Smooth muscle cell (in vitro differentiated cells): ENCODE measurements at regions not wholly inside any gene's neighbourhood (a gene's known extent, or its start where the extent isn't known, plus 50 kb on each side); places are given as distances from the start of the nearest gene placed in this dataset.
"Not testable (repeated sequence)": the region's sequence is repeated elsewhere in the genome, so short reads cannot be mapped to it uniquely, and the experiment has no call there.

Source experiments
- DNase-seq: peaks from one replicate; lab custom pipeline; 2025; ENCODE audit not compliant: unreplicated experiment; lab: John Stamatoyannopoulos, UW
- H2AFZ ChIP-seq: fragments of 200-600 bp; sonication (generic); 2 replicates; pipeline ENCODE4 v1.6.0; 2016; ENCODE audit warnings: antibody characterized with exemption, low read depth, mild to moderate bottlenecking
- H3F3A ChIP-seq: fragments of 200-600 bp; sonication (generic); 2 replicates; pipeline ENCODE4 v1.6.0; 2017; ENCODE audit warnings: antibody characterized with exemption, low read depth
- H3K27ac ChIP-seq: fragments of 200-600 bp; sonication (generic); 2 replicates; pipeline ENCODE4 v1.5.1; 2016; ENCODE audit warnings: low read depth, mild to moderate bottlenecking
- H3K27me3 ChIP-seq: fragments of 200-600 bp; sonication (generic); 2 replicates; pipeline ENCODE4 v1.6.1; 2016; ENCODE audit warnings: low read depth, mild to moderate bottlenecking
- H3K36me3 ChIP-seq: fragments of 200-600 bp; sonication (generic); 2 replicates; pipeline ENCODE4 v1.5.1; 2016; ENCODE audit warnings: low read depth
- H3K4me1 ChIP-seq: fragments of 200-600 bp; sonication (generic); 2 replicates; pipeline ENCODE4 v1.5.1; 2016; ENCODE audit warnings: low read depth
- H3K4me2 ChIP-seq: fragments of 200-600 bp; sonication (generic); 2 replicates; pipeline ENCODE4 v1.6.0; 2016; ENCODE audit warnings: mild to moderate bottlenecking
- H3K4me3 ChIP-seq: fragments of 200-600 bp; sonication (generic); 2 replicates; pipeline ENCODE4 v1.5.1; 2016; ENCODE audit warnings: mild to moderate bottlenecking
- H3K79me2 ChIP-seq: fragments of 200-600 bp; sonication (generic); 2 replicates; pipeline ENCODE4 v1.6.0; 2016; ENCODE audit warnings: low read depth, mild to moderate bottlenecking
- H3K9ac ChIP-seq: fragments of 200-600 bp; sonication (generic); 2 replicates; pipeline ENCODE4 v1.6.0; 2016; ENCODE audit warnings: low read depth
- H3K9me3 ChIP-seq: fragments of 200-600 bp; sonication (generic); replicated peaks from 2 replicates; pipeline ENCODE4 v1.5.1; 2016; ENCODE audit warnings: low read depth
- H4K20me1 ChIP-seq: fragments of 200-600 bp; sonication (generic); 2 replicates; pipeline ENCODE4 v1.6.0; 2016; ENCODE audit warnings: low read depth
- CTCF ChIP-seq: fragments of 200-600 bp; sonication (generic); IDR thresholded peaks from 2 replicates; pipeline ENCODE4 v1.5.1; 2017; ENCODE audit warnings: borderline replicate concordance, mild to moderate bottlenecking, antibody characterized with exemption; ENCODE audit not compliant: insufficient read depth, poor library complexity, severe bottlenecking
- WGBS: methylation state at CpG from one replicate; pipeline ENCODE4 v1.1.7; 2016; ENCODE audit warnings: low lambda C conversion rate; 5-methylcytosine and 5-hydroxymethylcytosine counted together

- 73% methylated on average over 4 of the region's 4 CpGs for WGBS
- TF ChIP-seq CTCF = no peak
- no peaks in the 10 kb centered on the region for H3K27me3 ChIP-seq
- H3K9ac ChIP-seq = no peak overlapping the region
- no peak for DNase-seq
- no peaks in the 10 kb centered on the region for H4K20me1 ChIP-seq
- H3F3A ChIP-seq = no peaks in the 10 kb centered on the region
- H3K9me3 ChIP-seq = no peaks in the 10 kb centered on the region
- no peak overlapping the region for H3K4me2 ChIP-seq
- H3K4me3 ChIP-seq = no peak overlapping the region
- H3K27ac ChIP-seq = no peak overlapping the region
- no peak overlapping the region for H2AFZ ChIP-seq
- H3K79me2 ChIP-seq = no peaks in the 10 kb centered on the region
- H3K36me3 ChIP-seq = no peaks in the 10 kb centered on the region
- no peaks in the 10 kb centered on the region for H3K4me1 ChIP-seq
Measured at GRCh38 chrX:130543603-130544325, 142.0 kb downstream of the RBMX2 start.

GRCh38 chrX:130545796-130546195, 144.0 kb downstream of the RBMX2 start:
- H3K36me3 ChIP-seq = no peaks in the 10 kb centered on the region
- H3K27me3 ChIP-seq = no peaks in the 10 kb centered on the region
- no peak overlapping the region for H2AFZ ChIP-seq
- H4K20me1 ChIP-seq = no peaks in the 10 kb centered on the region
- H3F3A ChIP-seq = no peaks in the 10 kb centered on the region
- H3K9ac ChIP-seq = no peak overlapping the region
- no peak for TF ChIP-seq CTCF
- no peak overlapping the region for H3K4me3 ChIP-seq
- H3K27ac ChIP-seq = no peak overlapping the region
- DNase-seq = no peak
- WGBS = 86% methylated on average over 2 of the region's 2 CpGs
- H3K79me2 ChIP-seq = no peaks in the 10 kb centered on the region
- no peaks in the 10 kb centered on the region for H3K9me3 ChIP-seq
- H3K4me1 ChIP-seq = no peaks in the 10 kb centered on the region
- H3K4me2 ChIP-seq = no peak overlapping the region

- not testable (repeated sequence) for H3F3A ChIP-seq, DNase-seq, H3K4me1 ChIP-seq, H3K36me3 ChIP-seq, H3K27ac ChIP-seq, H2AFZ ChIP-seq, H4K20me1 ChIP-seq, H3K9ac ChIP-seq, H3K27me3 ChIP-seq, H3K4me3 ChIP-seq, H3K9me3 ChIP-seq, H3K79me2 ChIP-seq, H3K4me2 ChIP-seq
- 41% methylated on average over 5 of the region's 5 CpGs for WGBS
Measured at GRCh38 chrX:130549382-130549781, 147.6 kb downstream of the RBMX2 start.

GRCh38 chrX:130550351-130550750, 148.6 kb downstream of the RBMX2 start:
- no peak overlapping the region for H3K4me2 ChIP-seq
- no peak overlapping the region for H2AFZ ChIP-seq
- no peaks in the 10 kb centered on the region for H3K79me2 ChIP-seq
- no peaks in the 10 kb centered on the region for H3K36me3 ChIP-seq
- H3F3A ChIP-seq = no peaks in the 10 kb centered on the region
- H3K27ac ChIP-seq = no peak overlapping the region
- H3K9ac ChIP-seq = no peak overlapping the region
- WGBS = 76% methylated on average over 2 of the region's 2 CpGs
- H3K4me3 ChIP-seq = no peak overlapping the region
- H3K4me1 ChIP-seq = no peaks in the 10 kb centered on the region
- H3K27me3 ChIP-seq = no peaks in the 10 kb centered on the region
- no peaks in the 10 kb centered on the region for H3K9me3 ChIP-seq
- no peaks in the 10 kb centered on the region for H4K20me1 ChIP-seq
- TF ChIP-seq CTCF = no peak
- DNase-seq = no peak
